Stimulated activated naive CD8-positive, alpha-beta T cell treated with anti-CD3 and anti-CD28 coated beads, Interleukin-15, Interleukin-2, amounts not matched to agents 100 U/mL and 50 U/mL, for 24 hours (primary cell): ENCODE measurements at regions not wholly inside any gene's neighbourhood (a gene's known extent, or its start where the extent isn't known, plus 50 kb on each side); places are given as distances from the start of the nearest gene placed in this dataset.

Experiments used
- ATAC-seq: fragments of 150-1000 bp; cut with Tn5 transposase; one replicate; pipeline ENCODE4 v1.10.0; 2021
- DNase-seq: peaks from one replicate; pipeline ENCODE4 v3.0.0; 2021

GRCh38 chr16:65954446-65954845 lies 412.0 kb upstream of the CDH5 start:
- ATAC-seq (no peak), DNase-seq (no peak)

GRCh38 chr16:65950211-65950610 lies 416.3 kb upstream of the CDH5 start:
- DNase-seq (no peak), ATAC-seq (no peak)

- no peak for ATAC-seq
These were observed 418.1 kb upstream of the CDH5 start for GRCh38 chr16:65948361-65948760.

GRCh38 chr16:65947951-65948350 lies 418.5 kb upstream of the CDH5 start:
- ATAC-seq = no peak
- DNase-seq = no peak

More at GRCh38 chr16:65948361-65948760, 418.1 kb upstream of the CDH5 start:
- DNase-seq = no peak

- DNase-seq (no peak), ATAC-seq (no peak)
These were observed 421.0 kb upstream of the CDH5 start for GRCh38 chr16:65945493-65945892.

- DNase-seq (no peak), ATAC-seq (no peak)
These were observed 422.1 kb upstream of the CDH5 start for GRCh38 chr16:65944361-65944760.

GRCh38 chr16:65940711-65941110 lies 425.8 kb upstream of the CDH5 start:
- ATAC-seq (no peak), DNase-seq (no peak)

GRCh38 chr16:65938083-65938482 lies 428.4 kb upstream of the CDH5 start:
- no peak for ATAC-seq
- no peak for DNase-seq

- ATAC-seq = no peak
These were observed 429.0 kb upstream of the CDH5 start for GRCh38 chr16:65937455-65937854.

GRCh38 chr16:65936096-65936495 lies 430.4 kb upstream of the CDH5 start:
- DNase-seq (no peak), ATAC-seq (no peak)

More at GRCh38 chr16:65937455-65937854, 429.0 kb upstream of the CDH5 start:
- no peak for DNase-seq

GRCh38 chr16:65934443-65934842 lies 432.0 kb upstream of the CDH5 start:
- DNase-seq = no peak
- no peak for ATAC-seq

GRCh38 chr16:65933703-65934102 lies 432.8 kb upstream of the CDH5 start:
- ATAC-seq (no peak), DNase-seq (no peak)

GRCh38 chr16:65932350-65933072 lies 434.0 kb upstream of the CDH5 start:
- DNase-seq (no peak), ATAC-seq (no peak)

GRCh38 chr16:65922923-65923322 lies 443.6 kb upstream of the CDH5 start:
- DNase-seq (no peak), ATAC-seq (no peak)

- ATAC-seq = no peak
- DNase-seq = no peak
These were observed 446.5 kb upstream of the CDH5 start for GRCh38 chr16:65919986-65920376.

GRCh38 chr16:65919145-65919985 lies 447.1 kb upstream of the CDH5 start:
- ATAC-seq = no peak
- DNase-seq = no peak

- no peak for DNase-seq
- ATAC-seq = no peak
These were observed 449.0 kb upstream of the CDH5 start for GRCh38 chr16:65917466-65917865.

- DNase-seq = no peak
- ATAC-seq = no peak
These were observed 449.5 kb upstream of the CDH5 start for GRCh38 chr16:65916995-65917394.

- DNase-seq = no peak
- ATAC-seq = no peak
These were observed 456.2 kb upstream of the CDH5 start for GRCh38 chr16:65910291-65910690.

- no peak for DNase-seq
- ATAC-seq = no peak
These were observed 457.0 kb upstream of the CDH5 start for GRCh38 chr16:65909310-65910050.

- no peak for ATAC-seq
These were observed 457.9 kb upstream of the CDH5 start for GRCh38 chr16:65908568-65908967.

GRCh38 chr16:65905331-65905730 lies 461.2 kb upstream of the CDH5 start:
- ATAC-seq (no peak), DNase-seq (no peak)

More at GRCh38 chr16:65908568-65908967, 457.9 kb upstream of the CDH5 start:
- no peak for DNase-seq
